ENCODE measurements at regions not wholly inside any gene's neighbourhood (a gene's known extent, or its start where the extent isn't known, plus 50 kb on each side); places are given as distances from the start of the nearest gene placed in this dataset.
A peak's percentile ranks its signal among the peaks of the same experiment; 100 is the strongest.

DNA sequence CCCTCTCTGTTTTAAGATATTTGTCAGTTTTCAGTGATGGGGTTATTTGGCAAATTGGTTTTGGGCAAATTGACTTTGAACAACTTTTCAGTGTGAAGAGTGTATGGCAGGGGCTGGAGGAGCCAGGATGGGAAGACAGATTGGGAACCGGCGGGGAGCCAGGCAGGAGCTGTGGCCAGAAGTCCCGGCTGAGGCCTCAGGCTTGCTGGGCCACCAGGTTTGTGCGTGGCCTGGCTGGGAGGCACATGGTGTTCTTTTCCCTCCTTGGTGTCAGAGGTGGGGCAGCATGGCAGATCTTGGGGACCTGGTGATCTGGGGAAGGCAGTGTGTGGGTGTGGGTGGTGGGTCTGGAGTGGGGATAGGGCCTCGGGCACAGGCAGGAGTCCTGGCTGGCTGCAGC, 61.1 kb downstream of the SLC25A47 start:
- POLR2A ChIA-PET (ENCODE audit: unreplicated experiment): no interaction called here
- Histone ChIP-seq H3K4me2 (no peak overlapping the region), H3K36me3 (ENCODE audit: low read depth) (no peaks in the 10 kb centered on the region), H3K27me3 (ENCODE audit: insufficient read depth, low read depth) (no peaks in the 10 kb centered on the region), H4K20me1 (ENCODE audit: insufficient read depth) (peaks cover 5% of the 10 kb centered on the region; the same call in 1 of the 2 replicates), H2AFZ (no peak overlapping the region), H3K9me2 (ENCODE audit: insufficient read depth) (no peaks in the 10 kb centered on the region), H3K27ac (no peak overlapping the region), H3K4me1 (replicated peaks; ENCODE audit: insufficient read depth) (no peaks in the 10 kb centered on the region), H3K4me3 (no peak overlapping the region), H3K79me2 (ENCODE audit: low read depth) (no peaks in the 10 kb centered on the region), H3F3A (ENCODE audit: insufficient read depth, low read depth) (peaks cover 5% of the 10 kb centered on the region; the same call in 1 of the 2 replicates), H3K9me3 (ENCODE audit: insufficient read depth, low read depth) (no peaks in the 10 kb centered on the region)
- BruUV-seq (replicated peaks): no TSS peak
- no peak for DNase-seq
- CTCF ChIA-PET: no interaction called here
- intact Hi-C loops (cut with micrococcal nuclease; ENCODE audit: unreplicated experiment): loop anchor here (5.0 to 10.0 kb wide), 3 partner anchors 851 to 1283 kb away; no protein-coding TSS in a partner anchor
- TF ChIP-seq, protein P1, sequence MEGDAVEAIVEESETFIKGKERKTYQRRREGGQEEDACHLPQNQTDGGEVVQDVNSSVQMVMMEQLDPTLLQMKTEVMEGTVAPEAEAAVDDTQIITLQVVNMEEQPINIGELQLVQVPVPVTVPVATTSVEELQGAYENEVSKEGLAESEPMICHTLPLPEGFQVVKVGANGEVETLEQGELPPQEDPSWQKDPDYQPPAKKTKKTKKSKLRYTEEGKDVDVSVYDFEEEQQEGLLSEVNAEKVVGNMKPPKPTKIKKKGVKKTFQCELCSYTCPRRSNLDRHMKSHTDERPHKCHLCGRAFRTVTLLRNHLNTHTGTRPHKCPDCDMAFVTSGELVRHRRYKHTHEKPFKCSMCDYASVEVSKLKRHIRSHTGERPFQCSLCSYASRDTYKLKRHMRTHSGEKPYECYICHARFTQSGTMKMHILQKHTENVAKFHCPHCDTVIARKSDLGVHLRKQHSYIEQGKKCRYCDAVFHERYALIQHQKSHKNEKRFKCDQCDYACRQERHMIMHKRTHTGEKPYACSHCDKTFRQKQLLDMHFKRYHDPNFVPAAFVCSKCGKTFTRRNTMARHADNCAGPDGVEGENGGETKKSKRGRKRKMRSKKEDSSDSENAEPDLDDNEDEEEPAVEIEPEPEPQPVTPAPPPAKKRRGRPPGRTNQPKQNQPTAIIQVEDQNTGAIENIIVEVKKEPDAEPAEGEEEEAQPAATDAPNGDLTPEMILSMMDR (conservative IDR thresholded peaks at IDR 0.05): no peak
- TF ChIP-seq EZH2 (IDR thresholded peaks at IDR 0.05; ENCODE audit: low read depth): no peak

DNA sequence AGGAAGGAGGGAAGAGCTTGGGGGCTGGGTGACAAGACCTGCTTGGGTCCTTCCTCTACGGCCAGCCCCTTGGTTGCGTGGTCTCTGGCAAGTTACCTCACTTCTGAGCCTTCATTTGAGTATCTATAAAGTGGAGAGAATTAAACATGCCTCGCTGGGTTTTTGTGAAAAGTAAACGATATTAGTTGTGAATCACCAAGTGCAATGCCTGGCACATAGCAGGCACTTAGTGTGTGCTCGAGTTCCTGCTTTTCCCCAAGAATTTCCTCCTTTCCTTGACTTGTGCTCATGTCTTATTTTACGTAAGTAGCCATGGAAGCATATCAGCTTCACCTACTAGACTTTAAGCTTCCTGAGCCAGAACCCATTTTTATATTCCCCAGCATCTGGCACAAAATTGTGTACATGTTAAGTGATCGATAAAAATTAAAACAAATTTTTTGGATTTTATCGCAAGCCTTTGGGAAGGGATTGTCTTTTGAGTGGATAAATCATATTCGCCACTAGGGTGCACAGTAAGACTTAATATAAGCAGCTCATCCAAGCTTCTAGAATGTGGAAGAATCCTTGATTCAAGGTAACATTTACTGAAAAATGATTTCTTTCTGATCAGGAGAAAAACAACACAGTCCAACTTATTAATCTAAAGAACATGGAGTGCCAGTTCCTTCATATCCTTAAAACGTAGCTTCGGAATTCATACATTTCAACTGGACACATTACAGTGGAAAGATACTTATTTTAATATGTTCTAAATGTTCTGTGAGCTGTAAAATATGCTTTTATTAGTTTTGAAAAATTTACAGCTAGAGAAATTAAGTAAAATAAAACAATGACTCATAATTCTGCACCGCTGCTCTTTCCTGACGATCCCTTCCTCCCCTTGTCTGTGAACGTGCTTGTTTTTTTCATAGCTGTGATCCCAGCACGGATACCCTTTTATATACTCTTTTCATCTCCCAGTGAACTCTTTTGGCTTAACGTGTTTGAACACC, 62.0 kb downstream of the SLC25A47 start:
- H3K27ac ChIP-seq: no peak overlapping the region
- no TSS peak for BruUV-seq (replicated peaks)
- no peak overlapping the region for H2AFZ ChIP-seq
- no peak overlapping the region for H3K4me3 ChIP-seq
- no peaks in the 10 kb centered on the region for H3K27me3 ChIP-seq (ENCODE audit: insufficient read depth, low read depth)
- CTCF ChIA-PET: no interaction called here
- H3K36me3 ChIP-seq (ENCODE audit: low read depth): no peaks in the 10 kb centered on the region
- TF ChIP-seq EZH2 (IDR thresholded peaks at IDR 0.05; ENCODE audit: low read depth): no peak
- TF ChIP-seq, protein P1 (conservative IDR thresholded peaks at IDR 0.05): peak; percentile 56
- no peaks in the 10 kb centered on the region for H3K9me3 ChIP-seq (ENCODE audit: insufficient read depth, low read depth)
- H4K20me1 ChIP-seq (ENCODE audit: insufficient read depth): peaks cover 5% of the 10 kb centered on the region; the same call in 1 of the 2 replicates
- peaks cover 5% of the 10 kb centered on the region; the same call in 1 of the 2 replicates for H3F3A ChIP-seq (ENCODE audit: insufficient read depth, low read depth)
- DNase-seq: no peak
- H3K9me2 ChIP-seq (ENCODE audit: insufficient read depth): no peaks in the 10 kb centered on the region
- intact Hi-C loops (cut with micrococcal nuclease; ENCODE audit: unreplicated experiment): loop anchor here (5.0 to 10.0 kb wide), 3 partner anchors 850 to 1282 kb away; no protein-coding TSS in a partner anchor
- no peaks in the 10 kb centered on the region for H3K4me1 ChIP-seq (replicated peaks; ENCODE audit: insufficient read depth)
- POLR2A ChIA-PET (ENCODE audit: unreplicated experiment): no interaction called here
- H3K79me2 ChIP-seq (ENCODE audit: low read depth): no peaks in the 10 kb centered on the region
- no peak overlapping the region for H3K4me2 ChIP-seq

DNA sequence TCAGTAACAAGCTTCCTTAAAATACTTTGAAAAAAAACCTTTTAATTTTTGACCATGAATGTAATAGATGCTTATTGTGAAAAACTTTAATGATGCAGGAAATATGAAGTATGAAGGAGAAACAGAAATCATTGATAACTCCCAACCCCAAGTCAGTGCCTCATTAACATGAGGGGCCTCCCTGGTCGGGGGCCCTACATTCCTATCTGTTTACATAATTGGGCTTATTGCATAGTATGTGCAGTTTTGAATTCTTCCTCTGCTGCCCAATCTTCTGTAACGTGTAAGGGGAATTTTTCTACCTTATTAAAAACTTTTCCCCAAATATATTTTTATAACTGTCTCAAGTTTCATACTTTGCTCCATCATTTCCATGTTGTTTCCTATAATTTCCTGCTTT, 63.0 kb downstream of the SLC25A47 start:
- H2AFZ ChIP-seq: no peak overlapping the region
- no peaks in the 10 kb centered on the region for H3K9me2 ChIP-seq (ENCODE audit: insufficient read depth)
- H3K4me3 ChIP-seq: no peak overlapping the region
- TF ChIP-seq, protein P1 (conservative IDR thresholded peaks at IDR 0.05): no peak
- TF ChIP-seq EZH2 (IDR thresholded peaks at IDR 0.05; ENCODE audit: low read depth): no peak
- intact Hi-C loops (cut with micrococcal nuclease; ENCODE audit: unreplicated experiment): loop anchor here (10.0 kb wide), 2 partner anchors 849 to 1239 kb away; no protein-coding TSS in a partner anchor
- H3K27ac ChIP-seq: no peak overlapping the region
- no peaks in the 10 kb centered on the region for H3K27me3 ChIP-seq (ENCODE audit: insufficient read depth, low read depth)
- no peaks in the 10 kb centered on the region for H3K79me2 ChIP-seq (ENCODE audit: low read depth)
- no peak for DNase-seq
- H3K36me3 ChIP-seq (ENCODE audit: low read depth): no peaks in the 10 kb centered on the region
- POLR2A ChIA-PET (ENCODE audit: unreplicated experiment): no interaction called here
- no peaks in the 10 kb centered on the region for H3K9me3 ChIP-seq (ENCODE audit: insufficient read depth, low read depth)
- peaks cover 5% of the 10 kb centered on the region; the same call in 1 of the 2 replicates for H3F3A ChIP-seq (ENCODE audit: insufficient read depth, low read depth)
- no peaks in the 10 kb centered on the region for H3K4me1 ChIP-seq (replicated peaks; ENCODE audit: insufficient read depth)
- BruUV-seq (replicated peaks): no TSS peak
- CTCF ChIA-PET: no interaction called here
- no peak overlapping the region for H3K4me2 ChIP-seq
- H4K20me1 ChIP-seq (ENCODE audit: insufficient read depth): peaks cover 5% of the 10 kb centered on the region; the same call in 1 of the 2 replicates
